Keratinocyte (primary cell): ENCODE measurements at regions not wholly inside any gene's neighbourhood (a gene's known extent, or its start where the extent isn't known, plus 50 kb on each side); places are given as distances from the start of the nearest gene placed in this dataset.

Experiments
- DNase-seq: peaks from one replicate; pipeline ENCODE4 v3.0.0-alpha.2; 2011; ENCODE audit warnings: low read depth, missing footprints, low spot score
- FAIRE-seq: peaks from 2 replicates; lab custom pipeline; 2011; peaks lifted over from hg19 to GRCh38; lab: Jason Lieb, UNC
- H2AFZ ChIP-seq: 2 replicates; pipeline ENCODE4 v1.6.0; 2012; ENCODE audit warnings: low read length, control low read depth, inconsistent platforms; ENCODE audit not compliant: control insufficient read depth
- H3K27ac ChIP-seq: 2 replicates; pipeline ENCODE4 v1.5.1; 2011; ENCODE audit warnings: low read length; ENCODE audit not compliant: control insufficient read depth, insufficient read depth
- H3K27me3 ChIP-seq: 3 replicates; pipeline ENCODE4 v1.6.0; 2011; ENCODE audit warnings: low read length; ENCODE audit not compliant: control insufficient read depth, insufficient read depth; ENCODE audit errors: extremely low read depth
- H3K36me3 ChIP-seq, 2 experiments: 2 replicates in 1 of 2; 3 replicates in 1 of 2; pipeline ENCODE4 v1.5.1; 2011; ENCODE audit warnings: low read length in 2 of 2, mild to moderate bottlenecking in 1 of 2; ENCODE audit not compliant: control insufficient read depth in 2 of 2, insufficient read depth in 2 of 2; ENCODE audit errors: extremely low read depth in 1 of 2
- H3K4me1 ChIP-seq: 3 replicates; pipeline ENCODE4 v1.5.1; 2011; ENCODE audit warnings: low read length; ENCODE audit not compliant: control insufficient read depth, insufficient read depth; ENCODE audit errors: extremely low read depth
- H3K4me2 ChIP-seq: 3 replicates; pipeline ENCODE4 v1.6.0; 2011; ENCODE audit warnings: low read depth, low read length; ENCODE audit not compliant: control insufficient read depth, insufficient read depth; ENCODE audit errors: extremely low read depth
- H3K4me3 ChIP-seq, 3 experiments: fragments of 200-600 bp in 1 of 3; sonication (generic) in 1 of 3; 2 replicates in 2 of 3; 3 replicates in 1 of 3; pipeline ENCODE4 v1.5.1; 2011 to 2016; ENCODE audit warnings: low read length in 3 of 3, mild to moderate bottlenecking in 3 of 3, control low read depth in 2 of 3, inconsistent platforms in 1 of 3, low read depth in 1 of 3, mixed read lengths in 1 of 3, mixed run types in 1 of 3, moderate library complexity in 1 of 3; ENCODE audit not compliant: control insufficient read depth in 2 of 3, insufficient read depth in 2 of 3; ENCODE audit errors: extremely low read depth in 1 of 3
- H3K79me2 ChIP-seq: 2 replicates; pipeline ENCODE4 v1.6.0; 2012; ENCODE audit warnings: low read length; ENCODE audit not compliant: control insufficient read depth, insufficient read depth
- H3K9ac ChIP-seq: 3 replicates; pipeline ENCODE4 v1.6.0; 2011; ENCODE audit warnings: low read length; ENCODE audit not compliant: control insufficient read depth, insufficient read depth; ENCODE audit errors: extremely low read depth
- H3K9me1 ChIP-seq: 3 replicates; pipeline ENCODE4 v1.6.0; 2011; ENCODE audit warnings: low read length; ENCODE audit not compliant: control insufficient read depth, insufficient read depth; ENCODE audit errors: extremely low read depth
- H3K9me3 ChIP-seq: 2 replicates; pipeline ENCODE4 v1.5.1; 2012; ENCODE audit warnings: low read depth, low read length; ENCODE audit not compliant: control insufficient read depth
- H4K20me1 ChIP-seq: 3 replicates; pipeline ENCODE4 v1.6.0; 2011; ENCODE audit warnings: low read length; ENCODE audit not compliant: control insufficient read depth, insufficient read depth; ENCODE audit errors: extremely low read depth
- CTCF ChIP-seq, 3 experiments: IDR thresholded peaks in 1 of 3; conservative IDR thresholded peaks in 1 of 3; optimal IDR thresholded peaks in 1 of 3; 2 replicates in 2 of 3; 3 replicates in 1 of 3; pipeline versions ENCODE3 to v1.5.1; 2011; ENCODE audit warnings: low read length in 3 of 3, mild to moderate bottlenecking in 3 of 3, moderate library complexity in 2 of 3, control low read depth in 1 of 3, inconsistent platforms in 1 of 3; ENCODE audit not compliant: insufficient read depth in 2 of 3; ENCODE audit errors: extremely low read depth in 1 of 3
- EZH2 ChIP-seq: IDR thresholded peaks from one replicate; pipeline ENCODE4 v1.6.1; 2012; ENCODE audit warnings: inconsistent platforms, mild to moderate bottlenecking, low read length, moderate library complexity
- dilution Hi-C: fragments of 300-500 bp; cut with MboI; formaldehyde crosslinking; loops from one replicate; pipeline ENCODE4 v1.7.0; 2020; ENCODE audit warnings: low sequenced_read_pairs; ENCODE audit not compliant: extremely low pct_ligation_motif_present

- dilution Hi-C loops: no loop called here
- Histone ChIP-seq H3K4me3 (no peak overlapping the region), H3K9me3 (no peaks in the 10 kb centered on the region), H3K79me2 (no peaks in the 10 kb centered on the region), H3K36me3 (no peaks in the 10 kb centered on the region), H3K4me1 (no peaks in the 10 kb centered on the region), H3K4me2 (no peak overlapping the region), H4K20me1 (no peaks in the 10 kb centered on the region), H3K27ac (no peak overlapping the region), H3K9me1 (no peaks in the 10 kb centered on the region), H2AFZ (no peak overlapping the region), H3K27me3 (no peaks in the 10 kb centered on the region), H3K9ac (no peak overlapping the region)
- TF ChIP-seq CTCF (optimal IDR thresholded peaks at IDR 0.05 in 1 of 3, IDR thresholded peaks at IDR 0.05 in 1 of 3, conservative IDR thresholded peaks at IDR 0.05 in 1 of 3; ENCODE audit: extremely low read depth in 1 of 3, insufficient read depth in 2 of 3, low read length in 3 of 3): no peak
- TF ChIP-seq EZH2: no peak
- DNase-seq (no peak), FAIRE-seq (no peak)
Observed at GRCh38 chr6:125393449-125393858, 91.7 kb upstream of the HDDC2 start.

- no peak overlapping the region for H3K4me2 ChIP-seq
- no peaks in the 10 kb centered on the region for H3K4me1 ChIP-seq
- no peak overlapping the region for H3K27ac ChIP-seq
- H3K36me3 ChIP-seq: no peaks in the 10 kb centered on the region
- FAIRE-seq: no peak
- no peak overlapping the region for H2AFZ ChIP-seq
- H4K20me1 ChIP-seq: no peaks in the 10 kb centered on the region
- H3K9me3 ChIP-seq: no peaks in the 10 kb centered on the region
- no peaks in the 10 kb centered on the region for H3K27me3 ChIP-seq
- H3K9ac ChIP-seq: no peak overlapping the region
- dilution Hi-C loops: no loop called here
- no peak overlapping the region for H3K4me3 ChIP-seq
- no peaks in the 10 kb centered on the region for H3K79me2 ChIP-seq
- no peak for TF ChIP-seq EZH2
- TF ChIP-seq CTCF (optimal IDR thresholded peaks at IDR 0.05 in 1 of 3, IDR thresholded peaks at IDR 0.05 in 1 of 3, conservative IDR thresholded peaks at IDR 0.05 in 1 of 3; ENCODE audit: extremely low read depth in 1 of 3, insufficient read depth in 2 of 3, low read length in 3 of 3): no peak
- no peaks in the 10 kb centered on the region for H3K9me1 ChIP-seq
- DNase-seq: no peak
Observed at GRCh38 chr6:125406741-125407140, 105.0 kb upstream of the HDDC2 start.
